H9 (cell line): ENCODE measurements at regions not wholly inside any gene's neighbourhood (a gene's known extent, or its start where the extent isn't known, plus 50 kb on each side); places are given as distances from the start of the nearest gene placed in this dataset.

ENCODE experiments used
- DNase-seq: peaks from one replicate; pipeline ENCODE4 v3.0.0-alpha.2; 2017
- H2AFZ ChIP-seq: one replicate; pipeline ENCODE4 v1.6.1; 2013; ENCODE audit warnings: mild to moderate bottlenecking, low read length, control low read depth, moderate library complexity
- H2AK5ac ChIP-seq: 2 replicates; pipeline ENCODE4 v1.6.1; 2013; ENCODE audit warnings: low read length, control low read depth, mixed read lengths; ENCODE audit not compliant: insufficient read length
- H2BK120ac ChIP-seq: one replicate; pipeline ENCODE4 v1.6.1; 2013; ENCODE audit warnings: low read depth, mild to moderate bottlenecking, low read length, control low read depth, inconsistent platforms; ENCODE audit not compliant: poor library complexity, severe bottlenecking
- H2BK12ac ChIP-seq: 2 replicates; pipeline ENCODE4 v1.6.1; 2013; ENCODE audit warnings: low read length, control low read depth, mixed read lengths, low read depth; ENCODE audit not compliant: insufficient read length
- H2BK15ac ChIP-seq: 2 replicates; pipeline ENCODE4 v1.6.1; 2013; ENCODE audit warnings: low read depth, low read length, control low read depth
- H2BK20ac ChIP-seq: one replicate; pipeline ENCODE4 v1.6.1; 2013; ENCODE audit warnings: low read depth, mild to moderate bottlenecking, low read length, control low read depth, inconsistent platforms; ENCODE audit not compliant: poor library complexity, severe bottlenecking
- H2BK5ac ChIP-seq: 2 replicates; pipeline ENCODE4 v1.6.1; 2013; ENCODE audit warnings: low read length, control low read depth, mixed read lengths; ENCODE audit not compliant: insufficient read length
- H3K14ac ChIP-seq: 2 replicates; pipeline ENCODE4 v1.6.1; 2013; ENCODE audit warnings: low read length, control low read depth; ENCODE audit not compliant: insufficient read depth
- H3K18ac ChIP-seq: 2 replicates; pipeline ENCODE4 v1.6.1; 2013; ENCODE audit warnings: low read depth, mild to moderate bottlenecking, mixed read lengths, low read length, control low read depth; ENCODE audit not compliant: insufficient read length
- H3K23ac ChIP-seq: 2 replicates; pipeline ENCODE4 v1.6.1; 2013; ENCODE audit warnings: low read length, control low read depth, mixed read lengths, low read depth; ENCODE audit not compliant: insufficient read length
- H3K23me2 ChIP-seq: 2 replicates; pipeline ENCODE4 v1.6.1; 2013; ENCODE audit warnings: low read depth, mild to moderate bottlenecking, mixed read lengths, low read length, control low read depth; ENCODE audit not compliant: insufficient read length, poor library complexity, severe bottlenecking
- H3K27ac ChIP-seq: 2 replicates; pipeline ENCODE4 v1.5.1; 2013; ENCODE audit warnings: low read length, control low read depth, mixed read lengths, low read depth; ENCODE audit not compliant: insufficient read length
- H3K27me3 ChIP-seq: 2 replicates; pipeline ENCODE4 v1.6.1; 2013; ENCODE audit warnings: low read length, control low read depth, inconsistent platforms; ENCODE audit not compliant: insufficient read depth
- H3K4ac ChIP-seq: 2 replicates; pipeline ENCODE4 v1.6.1; 2013; ENCODE audit warnings: low read depth, mild to moderate bottlenecking, control low read depth, inconsistent platforms, low read length, moderate library complexity
- H3K4me1 ChIP-seq: 2 replicates; pipeline ENCODE4 v1.6.1; 2013; ENCODE audit warnings: low read length, control low read depth, inconsistent platforms; ENCODE audit not compliant: insufficient read depth
- H3K4me2 ChIP-seq: 2 replicates; pipeline ENCODE4 v1.6.1; 2013; ENCODE audit warnings: low read length, control low read depth, mixed read lengths; ENCODE audit not compliant: insufficient read length, insufficient read depth
- H3K56ac ChIP-seq: 2 replicates; pipeline ENCODE4 v1.6.1; 2013; ENCODE audit warnings: low read depth, mild to moderate bottlenecking, mixed read lengths, low read length, control low read depth; ENCODE audit not compliant: insufficient read length
- H3K79me1 ChIP-seq: 2 replicates; pipeline ENCODE4 v1.6.1; 2013; ENCODE audit warnings: low read depth, mild to moderate bottlenecking, moderate library complexity, low read length, control low read depth, inconsistent platforms; ENCODE audit not compliant: insufficient read depth, poor library complexity, severe bottlenecking
- H3K79me2 ChIP-seq: 2 replicates; pipeline ENCODE4 v1.6.1; 2013; ENCODE audit warnings: low read length, control low read depth, inconsistent platforms; ENCODE audit not compliant: insufficient read depth
- H3K9ac ChIP-seq: 2 replicates; pipeline ENCODE4 v1.6.1; 2013; ENCODE audit warnings: low read length, control low read depth, mixed read lengths; ENCODE audit not compliant: insufficient read length; ENCODE audit errors: extremely low read depth
- H3K9me3 ChIP-seq: one replicate; pipeline ENCODE4 v1.6.1; 2013; ENCODE audit warnings: low read depth, low read length, inconsistent platforms; ENCODE audit not compliant: control insufficient read depth
- H3T11ph ChIP-seq: one replicate; pipeline ENCODE4 v1.6.1; 2013; ENCODE audit warnings: mild to moderate bottlenecking, low read length, control low read depth, inconsistent platforms
- H4K20me1 ChIP-seq: one replicate; pipeline ENCODE4 v1.6.1; 2013; ENCODE audit not compliant: control insufficient read depth, insufficient read length, insufficient read depth
- H4K5ac ChIP-seq: 2 replicates; pipeline ENCODE4 v1.6.1; 2013; ENCODE audit warnings: low read depth, mild to moderate bottlenecking, mixed read lengths, low read length, control low read depth; ENCODE audit not compliant: insufficient read length
- H4K8ac ChIP-seq: replicated peaks from 2 replicates; pipeline ENCODE4 v1.6.1; 2013; ENCODE audit warnings: low read length, control low read depth, mixed read lengths, low read depth; ENCODE audit not compliant: insufficient read length
- H4K91ac ChIP-seq: 2 replicates; pipeline ENCODE4 v1.6.1; 2013; ENCODE audit warnings: low read depth, mild to moderate bottlenecking, moderate library complexity, mixed read lengths, low read length, control low read depth; ENCODE audit not compliant: insufficient read length
- H3K27ac Mint-ChIP-seq, 3 experiments: 2 replicates in 2 of 3; 3 replicates in 1 of 3; pipeline ENCODE4 v1.8.0; 2020 to 2021; ENCODE audit warnings: mixed read lengths in 3 of 3, mild to moderate bottlenecking in 1 of 3, moderate library complexity in 1 of 3
- H3K27me3 Mint-ChIP-seq: 2 replicates; pipeline ENCODE4 v1.8.0; 2021; ENCODE audit warnings: low read depth, mild to moderate bottlenecking, moderate library complexity, mixed read lengths
- H3K36me3 Mint-ChIP-seq, 3 experiments: 2 replicates in 2 of 3; 3 replicates in 1 of 3; pipeline ENCODE4 v1.8.0; 2020 to 2021; ENCODE audit warnings: low read depth in 3 of 3, mixed read lengths in 3 of 3; ENCODE audit not compliant: insufficient read depth in 1 of 3
- H3K4me1 Mint-ChIP-seq, 2 experiments: 2 replicates each; pipeline ENCODE4 v1.8.0; 2020; ENCODE audit warnings: mixed read lengths in 2 of 2
- H3K4me3 Mint-ChIP-seq, 2 experiments: 2 replicates in 1 of 2; 3 replicates in 1 of 2; pipeline ENCODE4 v1.8.0; 2020 to 2021; ENCODE audit warnings: mild to moderate bottlenecking in 2 of 2, mixed read lengths in 2 of 2, moderate library complexity in 1 of 2
- H3K9me3 Mint-ChIP-seq, 2 experiments: 2 replicates in 1 of 2; 3 replicates in 1 of 2; pipeline ENCODE4 v1.8.0; 2020; ENCODE audit warnings: mild to moderate bottlenecking in 2 of 2, mixed read lengths in 2 of 2, moderate library complexity in 1 of 2
- WGBS: extraction: QIAGEN DNeasy Blood & Tissue Kit; methylation state at CpG from one replicate; pipeline ENCODE4 v1.1.7; 2013; ENCODE audit warnings: missing lambda C conversion rate, low lambda C conversion rate, mixed read lengths; ENCODE audit not compliant: insufficient read length; ENCODE audit errors: extremely low coverage; 5-methylcytosine and 5-hydroxymethylcytosine counted together
- TF ChIP-seq, protein P1 (sequence below): fragments of 200-600 bp; sonication (generic); conservative IDR thresholded peaks from 3 replicates; pipeline ENCODE4 v1.8.0; 2021; ENCODE audit warnings: antibody characterized with exemption, mild to moderate bottlenecking

DNA sequence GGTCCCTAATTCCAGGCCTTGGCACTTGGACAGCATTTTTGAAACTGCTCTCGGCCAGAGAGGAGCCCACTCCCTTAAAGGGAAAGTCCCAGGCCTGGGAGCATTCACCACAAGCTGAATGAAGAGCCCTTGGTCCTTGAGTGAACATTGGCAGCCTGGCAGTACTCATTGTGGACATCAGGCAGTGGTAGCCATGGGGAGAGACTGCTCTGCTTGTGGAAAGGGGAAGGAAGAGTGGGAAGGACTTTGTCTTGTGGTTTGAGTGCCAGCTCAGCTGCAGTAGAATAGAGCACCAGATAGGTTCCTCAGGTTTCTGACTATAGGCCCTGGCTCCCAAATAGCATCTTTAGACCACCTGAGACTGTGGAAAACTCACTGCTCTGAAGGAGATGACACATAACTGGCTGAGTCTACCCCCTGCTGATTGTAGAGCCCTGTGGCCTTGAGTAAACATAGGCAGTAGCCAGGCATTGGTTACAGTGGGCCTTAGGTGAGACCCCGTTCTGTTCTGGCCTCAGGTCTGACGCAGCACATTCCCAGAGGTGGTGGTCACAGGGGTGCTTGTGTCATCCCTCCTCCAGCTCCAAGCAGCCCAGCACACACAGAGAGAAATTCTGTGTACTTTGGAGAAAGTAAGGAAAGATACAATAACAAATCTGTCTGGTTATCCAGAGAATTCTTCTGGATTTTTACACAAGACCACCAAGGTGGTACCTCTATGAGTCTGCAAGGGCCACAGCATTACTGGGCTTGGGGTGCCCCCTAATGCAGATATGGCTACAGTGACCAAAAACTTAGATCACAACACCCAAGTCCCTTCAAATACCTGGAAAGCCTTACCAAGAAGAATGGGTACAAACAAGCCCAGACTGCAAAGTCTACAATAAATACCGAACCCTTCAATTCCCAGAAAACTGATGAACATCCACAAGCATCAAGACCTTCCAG lies 153.8 kb downstream of the GNAI1 start:
- Histone ChIP-seq H3K9ac (no peak overlapping the region), H2AK5ac (no peak overlapping the region), H3K23me2 (no peaks in the 10 kb centered on the region), H3K4me1 (no peaks in the 10 kb centered on the region), H3T11ph (no peak overlapping the region), H2BK15ac (no peak overlapping the region), H3K27ac (no peak overlapping the region), H2BK120ac (no peak overlapping the region), H3K4ac (no peak overlapping the region), H4K20me1 (no peaks in the 10 kb centered on the region), H4K91ac (no peak overlapping the region), H3K23ac (no peak overlapping the region), H3K79me1 (no peaks in the 10 kb centered on the region), H3K18ac (no peak overlapping the region), H3K9me3 (no peaks in the 10 kb centered on the region), H2BK5ac (no peak overlapping the region), H3K27me3 (no peaks in the 10 kb centered on the region), H4K8ac (no peak overlapping the region), H2AFZ (no peak overlapping the region), H4K5ac (no peak overlapping the region), H2BK12ac (no peak overlapping the region), H2BK20ac (no peak overlapping the region), H3K4me2 (no peak overlapping the region), H3K56ac (no peak overlapping the region), H3K14ac (no peak overlapping the region), H3K79me2 (no peaks in the 10 kb centered on the region)
- Mint-ChIP-seq H3K36me3 (peaks cover 0 to 7% (median 4%) of the 10 kb centered on the region in 3 experiments; a peak in 3 of 7 replicates), H3K27me3 (no peaks in the 10 kb centered on the region; the same call in 1 of the 2 replicates), H3K27ac (no peak overlapping the region; a peak in 1 of 7 replicates), H3K9me3 (peaks cover 5 to 7% of the 10 kb centered on the region in 2 experiments; a peak in 4 of 5 replicates), H3K4me3 (no peak overlapping the region), H3K4me1 (peaks cover 0 to 3% of the 10 kb centered on the region in 2 experiments; a peak in 1 of 4 replicates)
- TF ChIP-seq, protein P1, sequence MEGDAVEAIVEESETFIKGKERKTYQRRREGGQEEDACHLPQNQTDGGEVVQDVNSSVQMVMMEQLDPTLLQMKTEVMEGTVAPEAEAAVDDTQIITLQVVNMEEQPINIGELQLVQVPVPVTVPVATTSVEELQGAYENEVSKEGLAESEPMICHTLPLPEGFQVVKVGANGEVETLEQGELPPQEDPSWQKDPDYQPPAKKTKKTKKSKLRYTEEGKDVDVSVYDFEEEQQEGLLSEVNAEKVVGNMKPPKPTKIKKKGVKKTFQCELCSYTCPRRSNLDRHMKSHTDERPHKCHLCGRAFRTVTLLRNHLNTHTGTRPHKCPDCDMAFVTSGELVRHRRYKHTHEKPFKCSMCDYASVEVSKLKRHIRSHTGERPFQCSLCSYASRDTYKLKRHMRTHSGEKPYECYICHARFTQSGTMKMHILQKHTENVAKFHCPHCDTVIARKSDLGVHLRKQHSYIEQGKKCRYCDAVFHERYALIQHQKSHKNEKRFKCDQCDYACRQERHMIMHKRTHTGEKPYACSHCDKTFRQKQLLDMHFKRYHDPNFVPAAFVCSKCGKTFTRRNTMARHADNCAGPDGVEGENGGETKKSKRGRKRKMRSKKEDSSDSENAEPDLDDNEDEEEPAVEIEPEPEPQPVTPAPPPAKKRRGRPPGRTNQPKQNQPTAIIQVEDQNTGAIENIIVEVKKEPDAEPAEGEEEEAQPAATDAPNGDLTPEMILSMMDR: peak; percentile 63
- WGBS: no CpG with 5 or more reads among the region's 4 CpGs
- peak; percentile 29 for DNase-seq
